ENCODE measurements at regions not wholly inside any gene's neighbourhood (a gene's known extent, or its start where the extent isn't known, plus 50 kb on each side); places are given as distances from the start of the nearest gene placed in this dataset.
"Not testable (repeated sequence)": the region's sequence is repeated elsewhere in the genome, so short reads cannot be mapped to it uniquely, and the experiment has no call there.

DNA sequence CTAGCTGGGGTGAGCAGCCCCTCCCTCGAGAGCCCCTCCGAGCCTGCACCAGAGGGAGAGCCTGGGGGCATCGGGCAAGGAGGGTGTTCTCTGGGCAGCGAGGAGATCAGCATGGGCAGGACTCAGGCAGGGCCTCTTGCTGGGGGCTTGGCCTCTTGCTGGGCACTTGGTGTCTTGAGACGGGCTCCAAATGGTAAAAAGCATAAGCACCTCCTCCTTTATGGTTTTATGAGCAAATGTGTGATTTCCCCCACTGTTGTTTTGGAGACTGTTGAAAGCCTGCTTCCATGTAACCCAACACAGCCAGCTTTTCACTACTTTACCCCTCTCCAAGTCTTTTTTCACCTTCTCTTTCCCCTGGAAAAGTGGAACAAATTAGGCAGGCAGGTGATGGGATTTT lies 239.3 kb downstream of the TLE3 start:
- DNase-seq (ENCODE audit: low spot score), result no peak

DNA sequence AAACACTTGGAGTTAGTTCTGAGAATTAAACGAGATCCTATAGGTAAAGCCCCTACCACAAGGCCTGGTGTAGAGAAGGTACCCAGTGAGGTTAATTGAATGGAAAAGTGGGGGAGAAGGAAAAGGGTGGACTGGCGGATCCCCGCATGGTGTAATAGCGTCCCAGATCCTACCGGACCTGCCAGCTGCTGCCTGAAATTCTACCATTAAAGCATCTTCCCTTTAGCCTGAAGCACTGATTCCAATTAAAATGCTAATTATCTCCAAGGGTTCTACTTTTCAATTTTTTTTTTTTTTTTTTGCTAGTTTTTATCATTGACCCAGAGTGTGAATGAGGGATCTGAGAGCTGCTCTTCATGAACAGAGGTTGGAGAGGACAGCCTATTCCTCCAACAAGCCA lies 237.9 kb downstream of the TLE3 start:
- DNase-seq (ENCODE audit: low spot score), result no peak

DNA sequence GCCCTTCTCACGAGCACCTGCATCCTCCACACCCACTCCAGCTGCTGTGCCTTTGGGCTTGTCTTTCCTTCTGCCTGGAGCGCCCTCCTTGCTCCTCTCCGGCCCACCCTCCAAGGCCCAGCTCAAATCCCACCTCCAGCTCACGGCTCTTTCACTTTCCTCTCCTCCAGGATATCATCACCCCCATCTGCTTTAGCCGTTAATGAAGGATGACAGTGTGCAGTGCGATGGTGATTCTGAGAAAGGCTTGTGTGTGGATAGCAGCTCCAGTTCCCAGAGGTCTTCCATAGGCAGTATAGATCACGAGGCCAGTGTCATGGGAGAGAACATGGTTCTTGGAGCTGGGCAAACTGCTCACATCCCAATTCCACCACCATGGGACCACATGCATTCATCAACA lies 237.4 kb downstream of the TLE3 start:
- DNase-seq (ENCODE audit: low spot score), result no peak

DNA sequence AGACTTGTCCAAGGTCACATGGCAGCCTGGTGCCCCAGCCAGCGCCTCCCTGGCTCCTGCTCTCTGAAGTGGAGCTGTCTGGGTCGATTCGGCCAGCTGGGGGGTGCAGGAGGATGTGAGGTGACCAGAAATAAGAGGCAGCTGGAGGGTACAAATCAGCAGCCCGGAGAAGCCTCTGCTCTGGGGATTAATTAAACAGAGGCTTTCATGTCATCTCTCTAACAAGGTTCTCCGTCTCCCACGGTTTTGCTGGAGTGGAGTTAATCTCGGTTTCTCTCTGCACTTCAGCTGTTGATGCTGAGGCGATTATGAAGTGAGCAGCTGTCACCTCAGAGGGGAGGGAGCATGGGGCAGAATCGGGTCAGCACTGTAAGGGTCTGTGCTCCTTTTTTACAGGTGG lies 236.8 kb downstream of the TLE3 start:
- no peak for DNase-seq (ENCODE audit: low spot score)

DNA sequence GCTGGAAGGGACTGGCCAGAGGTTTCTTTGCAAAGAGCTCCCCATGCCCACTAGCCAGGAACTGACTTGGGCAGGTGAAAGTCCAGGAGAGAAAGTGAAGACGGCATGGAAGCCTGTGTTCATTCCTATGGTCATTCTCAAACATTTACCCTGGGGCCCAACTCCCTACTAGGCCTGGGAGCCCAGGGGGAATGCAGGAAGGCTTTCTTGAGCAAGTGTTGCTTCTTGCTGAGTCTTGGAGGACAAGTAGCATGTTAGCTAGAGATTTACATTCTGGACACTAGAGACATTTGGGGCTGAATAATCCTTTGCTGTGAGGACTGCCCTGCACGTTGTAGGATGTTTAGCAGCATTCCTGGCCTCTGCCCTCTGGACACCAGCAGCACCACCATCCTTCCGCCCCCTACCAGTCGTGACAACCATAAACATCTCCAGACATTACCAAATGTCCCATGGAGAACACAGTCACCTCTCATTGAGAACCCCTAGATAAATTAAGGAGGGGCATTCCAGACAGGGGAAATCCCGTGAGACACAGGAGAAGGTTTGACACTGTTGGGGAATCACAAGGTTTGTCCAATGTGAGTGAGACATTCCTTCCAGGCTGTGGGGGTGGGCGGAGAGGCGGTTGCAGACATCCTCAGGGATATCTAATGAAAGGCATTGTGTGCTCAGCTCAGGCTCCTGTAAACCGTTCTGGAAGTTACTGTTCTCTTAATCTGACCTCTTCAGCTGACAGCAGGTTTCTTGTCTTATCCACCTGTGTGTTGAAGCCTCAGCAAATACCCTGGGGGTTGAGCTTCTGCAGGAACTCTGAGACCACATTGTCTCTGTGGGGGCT lies 236.2 kb downstream of the TLE3 start:
- no peak for DNase-seq (ENCODE audit: low spot score)

DNA sequence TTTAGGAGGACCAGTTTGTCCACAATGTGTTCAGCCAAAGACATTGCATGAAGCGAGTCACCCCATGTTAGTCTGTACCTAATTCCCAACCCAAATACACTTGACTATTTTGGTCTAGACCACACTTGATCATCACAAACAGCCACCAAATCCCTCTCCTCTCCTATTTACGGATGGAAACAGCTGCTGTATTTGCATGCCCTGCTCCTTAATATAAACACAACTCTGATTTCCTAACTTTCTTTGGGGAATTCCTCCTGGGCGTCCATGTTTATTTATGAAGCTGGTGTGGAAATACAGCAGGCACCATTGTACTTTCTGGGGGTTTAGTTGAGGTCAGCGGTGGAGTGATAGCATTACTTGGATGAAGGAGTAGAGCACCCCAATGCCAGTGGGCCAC lies 235.2 kb downstream of the TLE3 start:
- DNase-seq (ENCODE audit: low spot score), result no peak

DNA sequence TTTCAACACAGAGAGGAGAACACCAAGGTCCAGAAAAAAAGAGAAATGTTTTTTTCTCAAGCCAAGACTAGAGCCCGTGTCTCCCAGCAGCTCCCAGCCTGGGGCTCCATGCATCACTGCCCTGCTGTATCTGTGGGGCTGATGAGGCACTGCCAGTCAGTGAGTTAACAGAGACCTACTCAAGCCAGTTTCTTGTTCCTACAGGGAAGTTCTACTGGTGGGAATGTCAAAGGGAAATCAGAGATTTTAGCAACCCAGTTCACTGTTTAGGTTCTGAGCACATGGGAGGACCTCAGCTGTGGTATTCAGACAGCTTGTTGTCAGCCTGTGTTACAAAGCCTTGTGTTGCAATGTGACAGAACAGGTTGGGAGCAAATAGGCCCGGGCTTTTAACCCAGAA lies 234.3 kb downstream of the TLE3 start:
- no peak for DNase-seq (ENCODE audit: low spot score)

DNA sequence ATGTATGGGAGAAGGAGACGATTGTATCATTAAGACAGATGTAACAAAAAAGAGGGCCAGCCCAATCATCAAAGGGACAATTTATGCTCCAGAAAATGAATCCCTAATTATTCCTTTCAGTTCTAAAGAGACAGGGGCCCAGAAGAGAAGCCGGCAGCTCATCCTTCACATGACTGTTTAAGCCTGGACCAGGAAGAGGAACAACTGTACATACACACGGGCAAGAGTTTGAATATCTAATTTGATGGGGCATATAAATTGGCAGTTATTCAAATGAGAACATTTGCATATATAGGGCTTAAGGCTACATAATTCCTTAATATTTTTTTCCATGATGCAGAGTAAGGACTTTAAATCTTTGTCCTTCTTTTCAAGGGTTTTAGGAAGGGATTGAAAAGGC lies 232.3 kb downstream of the TLE3 start:
- no peak for DNase-seq (ENCODE audit: low spot score)

DNA sequence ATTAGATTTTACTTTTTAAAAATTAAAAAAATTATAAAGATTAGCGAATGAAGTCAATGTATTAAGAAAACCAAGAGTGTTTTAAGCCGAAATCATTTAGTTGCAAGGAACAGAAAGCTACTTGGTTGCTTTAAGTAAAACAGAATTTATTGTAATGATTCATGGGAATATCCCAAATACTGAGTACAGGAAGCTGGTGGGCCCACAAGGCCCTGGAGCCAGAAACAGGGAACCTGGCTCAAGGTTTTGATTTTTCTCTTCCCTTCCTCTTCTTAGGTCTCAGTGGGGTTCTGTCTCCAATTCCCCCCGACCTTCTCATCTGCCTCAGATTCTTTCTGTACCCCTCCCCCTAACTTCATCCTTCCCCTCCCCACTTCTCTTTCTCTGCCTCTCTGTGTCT lies 229.0 kb downstream of the TLE3 start:
- no peak for DNase-seq (ENCODE audit: low spot score)

DNA sequence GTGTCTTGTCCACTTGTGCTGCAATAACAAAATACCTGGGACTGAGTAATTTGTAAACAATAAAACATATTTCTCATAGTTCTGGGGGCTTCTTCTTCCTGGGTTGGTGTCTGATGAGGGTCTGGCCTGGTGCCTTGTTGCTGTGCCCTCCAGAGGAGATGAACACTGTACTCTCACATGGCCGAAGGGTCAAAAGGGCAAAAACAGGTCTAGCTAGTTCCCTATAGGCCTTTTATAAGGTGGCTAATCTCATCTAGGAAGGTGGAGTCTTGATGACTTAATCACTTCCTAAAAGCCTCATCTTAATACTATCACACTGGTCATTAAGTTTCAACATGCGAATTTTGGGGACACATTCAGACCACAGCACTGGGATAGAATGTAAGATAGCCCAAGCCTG lies 228.4 kb downstream of the TLE3 start:
- no peak for DNase-seq (ENCODE audit: low spot score)

DNA sequence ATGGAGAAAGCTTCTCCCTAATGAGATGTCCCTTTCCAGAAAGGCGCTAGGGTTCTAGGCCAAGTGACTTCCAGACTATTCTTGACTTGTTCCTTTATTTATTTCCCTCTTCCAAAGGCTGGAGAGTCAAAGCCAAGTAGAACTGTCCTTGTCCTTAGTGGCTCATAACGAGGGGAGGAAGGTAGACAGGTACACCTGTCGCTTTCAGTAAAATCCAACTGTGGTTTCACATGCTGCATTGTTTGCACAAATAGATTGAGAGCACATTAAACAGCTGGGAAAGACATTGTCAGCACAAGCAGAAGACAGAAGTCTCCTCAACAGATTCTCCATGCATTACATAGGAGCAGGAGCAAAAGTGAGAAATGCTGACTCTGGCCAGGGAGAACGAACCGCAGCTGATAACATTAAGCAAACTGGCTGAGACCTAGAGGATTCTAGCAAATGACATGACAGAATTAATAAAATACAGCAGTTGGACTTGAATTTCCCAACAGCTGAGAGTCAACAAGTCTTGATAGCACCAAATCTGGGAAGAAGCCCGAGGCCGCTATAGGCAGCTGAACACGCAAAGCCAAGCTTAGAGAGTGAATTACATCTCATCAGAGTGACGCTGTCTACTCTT lies 227.7 kb downstream of the TLE3 start:
- peak; percentile 80 for DNase-seq (ENCODE audit: low spot score)

DNA sequence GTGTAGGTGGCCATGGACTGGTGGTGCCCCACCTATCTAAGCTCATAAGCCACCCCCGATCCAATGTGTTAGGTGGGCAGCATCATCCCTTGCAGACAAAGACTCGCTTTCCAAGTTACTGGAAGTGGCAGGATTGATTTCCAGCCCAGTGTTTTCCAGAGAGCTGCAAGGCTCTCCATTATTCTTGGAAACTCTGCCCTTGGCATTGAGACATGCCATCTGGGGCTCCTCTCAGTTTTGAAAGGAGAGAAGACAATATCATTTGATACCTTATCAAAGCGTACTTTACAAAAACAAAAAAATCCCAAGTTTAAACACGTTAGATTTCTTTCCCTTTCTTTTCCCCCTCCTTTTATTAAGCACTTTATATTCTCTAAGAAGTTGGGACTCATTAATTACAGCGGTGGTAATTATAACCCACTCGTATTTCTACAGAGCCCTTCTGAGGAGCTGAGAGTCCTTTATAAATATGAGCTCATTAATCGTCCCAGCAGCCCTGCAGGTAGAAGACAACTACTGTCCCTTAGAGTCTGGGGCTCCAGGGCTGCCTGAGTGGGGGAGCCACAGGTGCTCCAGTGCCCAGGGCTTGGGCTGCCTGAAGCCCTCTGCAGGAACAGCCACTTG lies 226.1 kb downstream of the TLE3 start:
- no peak for DNase-seq (ENCODE audit: low spot score)

DNA sequence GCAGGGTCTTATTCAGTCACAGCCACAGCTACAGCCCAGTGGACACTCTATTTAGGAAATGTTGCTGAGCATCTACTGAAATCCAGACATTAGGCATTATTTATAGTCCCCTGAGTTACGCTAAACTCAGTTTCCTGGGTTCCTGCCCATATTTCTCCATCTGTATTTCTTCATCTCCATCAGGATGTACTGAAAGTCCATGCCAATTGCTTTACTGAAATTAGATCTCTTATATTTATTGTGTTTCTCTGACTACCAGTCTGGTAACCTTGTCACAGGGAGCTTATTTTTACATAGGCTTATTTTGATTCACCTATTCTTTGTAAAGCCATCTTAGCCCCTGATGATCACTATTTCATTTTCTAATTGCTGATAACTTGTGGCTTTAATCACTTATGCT lies 223.9 kb downstream of the TLE3 start:
- DNase-seq (ENCODE audit: low spot score), result no peak

DNA sequence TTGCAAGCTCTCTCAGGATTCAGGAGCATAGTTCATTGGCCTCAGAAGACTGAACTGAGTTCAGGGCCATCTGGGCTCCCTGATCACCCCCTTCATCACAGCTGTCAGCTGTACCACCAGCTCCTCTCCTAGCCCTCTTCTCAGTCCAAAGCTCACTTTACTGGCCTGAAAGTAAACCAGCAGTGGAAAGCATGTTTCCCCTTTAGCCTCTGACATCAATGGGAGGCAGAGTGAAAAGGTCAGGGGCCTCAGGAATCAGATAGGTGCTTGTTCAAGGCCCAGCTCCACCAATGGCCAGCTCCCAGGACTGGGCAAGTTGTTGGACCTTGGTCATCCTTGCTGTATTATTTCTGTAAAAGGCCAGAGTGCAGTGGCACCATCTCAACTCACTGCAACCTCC lies 223.4 kb downstream of the TLE3 start:
- DNase-seq (ENCODE audit: low spot score), result no peak

DNA sequence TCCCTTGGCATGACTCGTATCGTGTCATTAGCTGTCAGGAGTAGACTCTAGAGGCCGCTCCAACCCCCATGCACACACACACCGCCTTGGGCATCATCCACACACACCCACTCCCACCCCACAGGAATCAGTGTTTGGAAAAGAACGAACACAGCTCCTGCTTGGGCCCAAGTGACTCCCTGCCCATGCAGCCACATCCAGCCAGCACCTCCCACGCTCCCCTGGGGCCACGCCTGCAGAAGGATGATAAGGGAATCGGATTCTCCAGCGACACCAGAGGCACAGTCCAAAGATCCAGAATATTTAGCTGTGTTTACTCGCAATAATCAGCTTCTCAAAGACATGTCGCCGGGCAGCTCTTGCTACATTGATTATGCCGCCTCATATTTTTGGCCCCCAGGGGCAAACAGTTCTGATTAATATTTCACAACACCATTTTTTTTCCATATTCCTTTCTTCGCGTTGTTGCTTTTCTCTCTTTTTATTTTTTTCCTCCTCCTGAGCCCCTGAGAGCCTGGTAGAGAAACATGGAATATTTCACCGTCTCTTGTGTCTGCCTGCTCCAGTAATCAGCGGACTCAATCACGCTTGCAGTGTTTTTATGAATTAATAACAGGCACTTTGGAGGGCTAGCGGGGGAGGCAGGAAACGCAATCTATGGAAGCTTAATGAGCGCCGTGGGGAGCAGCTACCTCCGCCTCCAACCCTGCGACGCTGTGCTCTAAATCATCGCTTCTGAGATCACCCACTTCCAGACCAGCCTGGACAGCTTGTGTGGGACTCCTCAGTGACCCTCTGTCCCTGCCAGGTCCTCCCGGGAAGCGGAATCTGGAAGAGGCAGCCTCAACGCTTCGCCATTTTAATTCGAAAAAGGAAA lies 221.4 kb downstream of the TLE3 start:
- no peak for DNase-seq (ENCODE audit: low spot score)

DNA sequence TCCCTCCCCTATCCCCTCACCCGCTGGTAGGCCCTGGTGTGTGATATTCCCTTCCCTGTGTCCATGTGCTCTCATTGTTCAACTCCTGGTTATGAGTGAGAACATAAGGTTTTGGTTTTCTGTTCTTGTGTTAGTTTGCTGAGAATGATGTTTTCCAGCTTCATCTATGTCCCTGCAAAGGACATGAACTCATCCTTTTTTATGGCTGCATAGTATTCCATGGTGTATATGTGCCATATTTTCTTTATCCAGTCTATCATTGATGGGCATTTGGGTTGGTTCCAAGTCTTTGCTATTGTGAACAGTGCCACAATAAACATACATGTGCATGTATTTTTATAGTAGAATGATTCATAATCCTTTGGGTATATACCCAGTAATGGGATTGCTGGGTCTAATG lies 217.8 kb downstream of the TLE3 start:
- DNase-seq (ENCODE audit: low spot score), result not testable (repeated sequence)

DNA sequence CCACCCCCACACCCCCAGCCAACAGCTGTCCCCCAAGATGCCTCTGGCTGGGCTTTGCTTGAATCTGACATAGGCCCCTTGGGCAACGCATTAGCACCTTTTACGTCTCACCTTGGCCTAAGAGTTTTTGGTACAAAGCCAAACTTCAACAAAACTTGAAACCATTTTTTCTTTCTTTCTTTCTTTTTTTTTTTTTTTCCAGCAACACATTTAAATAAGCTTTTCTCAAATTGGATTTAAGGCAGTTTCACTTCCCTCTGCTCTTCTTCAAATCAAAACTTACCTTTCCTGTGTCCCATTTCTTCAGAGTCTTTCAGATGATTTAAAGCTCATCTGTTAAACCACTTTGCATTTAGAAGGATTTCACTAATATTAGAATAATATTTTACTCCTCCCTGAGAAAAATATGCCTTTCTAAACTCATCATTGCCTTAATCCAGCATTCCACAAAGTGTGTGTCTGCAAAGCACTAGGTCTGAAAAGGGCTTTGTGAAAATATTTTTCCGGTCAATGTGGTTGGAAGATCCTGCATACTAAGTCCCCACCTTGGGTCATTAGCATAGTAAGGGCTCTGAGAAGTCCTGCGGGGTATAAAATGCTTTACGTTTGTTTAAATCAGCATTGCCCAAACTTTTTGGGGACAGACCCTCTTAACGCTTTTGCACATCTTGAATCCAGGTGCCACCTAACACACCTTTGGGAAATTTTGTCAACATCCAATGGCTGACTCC lies 217.0 kb downstream of the TLE3 start:
- DNase-seq (ENCODE audit: low spot score), result no peak

DNA sequence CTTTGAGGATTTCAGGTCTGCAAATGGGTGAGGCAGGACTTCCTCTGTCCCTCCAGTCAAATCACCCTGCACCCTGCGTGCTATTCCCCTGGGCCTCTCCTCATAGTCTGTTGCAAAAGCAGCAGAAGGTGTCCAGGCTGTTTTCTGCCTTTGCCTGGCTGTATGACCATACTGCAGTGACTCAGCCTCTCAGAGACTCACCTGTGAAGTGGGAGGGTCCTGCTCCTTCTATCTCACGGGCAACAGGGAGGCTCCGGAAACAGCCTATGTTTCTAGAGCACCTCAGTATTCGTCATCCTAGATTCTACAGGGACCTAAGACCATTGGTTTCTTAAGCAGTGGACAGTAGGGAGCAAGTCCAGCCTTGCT lies 216.4 kb downstream of the TLE3 start:
- no peak for DNase-seq (ENCODE audit: low spot score)

DNA sequence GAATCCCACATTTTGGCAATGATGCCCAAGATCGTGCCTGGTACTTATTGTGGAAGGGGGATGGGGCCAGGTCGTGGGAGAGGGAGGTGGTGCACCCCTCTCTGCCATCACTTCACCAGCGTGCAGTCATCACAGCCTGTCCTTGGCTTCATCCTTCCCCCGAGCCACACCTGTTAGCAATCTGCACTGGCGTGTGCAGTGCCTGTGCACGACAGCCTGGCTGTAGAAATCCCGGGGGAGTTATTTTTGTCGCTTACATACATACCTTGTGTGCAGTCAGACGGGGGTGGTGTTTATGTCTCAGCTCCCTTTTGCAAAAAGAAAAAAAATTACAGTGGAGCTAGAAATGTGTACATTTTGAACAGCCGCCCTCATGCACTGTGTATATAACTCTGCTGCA lies 216.0 kb downstream of the TLE3 start:
- no peak for DNase-seq (ENCODE audit: low spot score)

DNA sequence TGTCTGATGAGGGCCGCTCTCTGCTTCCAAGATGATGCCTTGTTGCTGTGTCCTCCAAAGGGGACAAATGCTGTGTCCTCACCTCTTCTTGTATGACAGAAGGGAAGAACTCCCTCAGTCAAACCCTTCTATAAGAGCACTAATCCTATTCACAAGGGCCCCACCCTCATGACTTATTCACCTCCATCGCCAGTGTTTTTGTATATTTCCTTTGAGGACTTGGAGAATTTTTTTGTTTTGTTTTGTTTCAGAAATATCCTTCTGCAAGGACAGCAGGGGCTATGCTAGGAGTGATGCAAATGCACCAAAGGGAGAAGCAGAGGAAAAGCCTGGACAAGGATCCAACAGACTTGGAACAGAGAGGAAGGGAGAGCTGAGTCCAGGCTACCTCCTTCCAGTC lies 214.4 kb downstream of the TLE3 start:
- DNase-seq (ENCODE audit: low spot score), result no peak

DNA sequence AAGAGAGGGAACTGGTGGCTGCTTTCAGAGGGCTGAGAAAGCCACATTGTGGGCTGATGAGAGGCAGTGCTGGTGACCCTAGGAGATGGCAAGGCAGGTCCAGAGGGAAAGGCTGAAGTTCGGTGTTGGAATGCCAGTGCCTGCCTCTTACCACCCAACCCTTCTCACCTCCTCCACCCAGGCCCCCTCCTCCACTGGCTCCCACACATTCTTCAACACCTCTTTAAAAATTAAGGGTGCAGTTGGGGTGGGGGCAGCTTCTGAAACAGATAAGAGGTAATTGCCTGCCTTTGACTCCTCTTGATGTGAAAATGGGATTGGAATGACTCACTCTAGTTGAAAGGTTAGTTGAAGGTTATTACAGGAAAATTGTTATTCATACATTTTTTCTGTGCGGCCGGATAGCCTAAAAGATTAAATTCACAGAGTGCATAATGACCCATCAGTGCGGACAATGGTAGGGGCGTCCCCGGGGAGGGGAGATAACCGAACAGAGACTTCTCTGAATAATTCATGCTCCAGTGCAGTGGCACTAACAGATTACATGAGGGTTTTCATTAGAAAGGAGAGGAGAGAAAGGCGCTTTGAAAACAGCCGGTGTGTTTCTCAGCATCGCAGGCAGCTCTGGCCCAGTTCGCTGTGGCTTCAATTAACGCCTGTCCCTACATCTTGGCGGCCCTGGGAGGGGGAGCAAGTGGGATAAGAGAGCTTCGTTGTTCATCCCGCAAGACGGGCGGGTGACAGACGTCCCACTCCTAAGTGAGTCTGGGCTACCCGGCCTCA lies 212.4 kb downstream of the TLE3 start:
- DNase-seq (ENCODE audit: low spot score), result no peak

Measured in umbilical cord (tissue), 1 donor.